HG03571 (cell line): ENCODE measurements at regions not wholly inside any gene's neighbourhood (a gene's known extent, or its start where the extent isn't known, plus 50 kb on each side); places are given as distances from the start of the nearest gene placed in this dataset.
"Not testable (repeated sequence)": the region's sequence is repeated elsewhere in the genome, so short reads cannot be mapped to it uniquely, and the experiment has no call there.

Experiments used
- ATAC-seq: cut with Tn5 transposase; IDR thresholded peaks from one replicate; pipeline ENCODE4 v1.9.1; 2021; ENCODE audit not compliant: unreplicated experiment

DNA sequence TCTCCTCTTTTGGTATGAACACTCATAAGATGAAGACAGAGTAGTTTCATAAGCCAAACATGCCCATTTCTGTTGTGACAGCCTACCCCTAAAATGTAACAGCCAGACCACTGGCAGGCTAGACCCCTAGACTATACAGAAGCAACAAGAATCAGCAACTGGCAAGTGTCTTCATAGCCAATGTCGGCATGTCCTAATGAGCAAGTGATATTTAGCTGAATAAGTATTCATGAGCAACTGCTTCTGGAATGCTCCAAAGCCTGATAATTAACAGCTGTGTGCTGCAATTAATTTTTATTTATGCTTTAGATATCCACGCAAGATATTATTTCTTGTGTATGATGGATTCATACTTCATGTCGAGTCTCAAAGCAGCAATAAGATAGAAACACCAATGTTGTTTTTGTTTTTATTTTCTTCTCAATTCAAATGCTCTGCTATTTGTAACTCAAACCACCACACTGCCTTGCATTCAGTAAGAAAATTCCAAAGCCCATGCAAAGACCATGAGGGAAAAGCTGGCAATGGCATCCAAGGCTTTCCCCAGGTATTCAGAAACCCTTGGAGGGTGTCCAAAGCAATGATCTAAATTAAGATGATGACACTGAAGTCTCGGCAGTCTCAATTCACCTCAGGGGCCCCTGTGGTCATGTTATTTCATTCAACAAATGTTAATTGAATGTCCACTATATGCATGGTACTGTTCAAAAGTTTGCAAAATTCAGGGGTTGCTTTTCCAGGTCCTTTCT is 167.7 kb upstream of the NECTIN3 start:
- ATAC-seq, result no peak

DNA sequence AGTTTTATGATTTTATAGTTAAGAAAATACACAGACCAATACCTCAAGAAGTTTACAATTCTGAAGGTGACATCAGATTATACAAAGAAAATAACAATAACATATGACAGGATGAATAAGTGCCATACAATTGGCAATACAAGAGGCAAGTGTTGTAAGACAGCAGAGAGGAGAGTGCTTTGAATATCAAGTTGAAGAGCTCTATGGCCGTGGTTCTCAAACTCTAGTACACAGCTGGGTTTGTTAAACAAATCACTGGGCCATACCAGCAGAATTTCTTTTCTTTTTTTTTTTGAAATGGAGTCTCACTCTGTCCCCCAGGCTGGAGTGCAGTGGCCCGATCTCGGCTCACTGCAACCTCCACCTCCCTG is 167.1 kb upstream of the NECTIN3 start:
- no peak for ATAC-seq

DNA sequence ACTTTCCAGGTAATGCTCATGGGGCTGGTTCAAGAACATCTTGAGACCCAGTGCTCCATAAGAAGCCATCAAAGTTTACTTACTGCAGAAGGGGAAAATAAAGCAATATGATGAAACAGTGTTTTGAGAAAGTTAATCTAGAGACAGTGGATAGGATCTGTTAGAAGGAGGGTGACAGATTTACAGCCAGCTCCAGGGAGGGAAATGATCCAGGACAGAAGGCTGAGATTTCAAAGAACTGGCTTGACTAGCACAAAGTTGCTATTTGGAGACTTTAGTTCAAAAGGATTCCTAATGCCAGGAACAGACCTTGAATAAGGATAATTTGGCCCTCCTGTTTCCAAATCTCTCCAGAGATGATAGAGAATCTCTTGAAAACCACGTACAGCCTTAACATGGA is 166.5 kb upstream of the NECTIN3 start:
- no peak for ATAC-seq

DNA sequence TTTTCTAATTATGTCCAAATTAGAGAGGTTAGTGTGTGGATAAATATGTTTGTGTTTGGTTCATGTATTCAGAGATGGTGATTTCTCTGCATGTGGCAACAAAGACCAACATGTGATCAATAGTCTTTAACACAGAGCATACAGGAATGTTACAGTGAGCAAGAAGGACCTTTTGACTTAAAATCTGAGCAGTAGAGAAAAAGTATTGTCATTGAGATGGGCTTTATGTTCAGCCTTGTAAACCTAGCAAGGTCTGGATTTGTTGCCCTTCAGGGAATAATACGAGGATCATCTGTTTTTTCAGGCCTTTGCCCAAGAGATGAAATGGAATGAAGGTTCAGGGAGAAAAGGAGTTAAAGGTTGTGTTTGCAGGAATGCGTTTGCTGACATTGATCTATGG is 161.8 kb upstream of the NECTIN3 start:
- no peak for ATAC-seq

DNA sequence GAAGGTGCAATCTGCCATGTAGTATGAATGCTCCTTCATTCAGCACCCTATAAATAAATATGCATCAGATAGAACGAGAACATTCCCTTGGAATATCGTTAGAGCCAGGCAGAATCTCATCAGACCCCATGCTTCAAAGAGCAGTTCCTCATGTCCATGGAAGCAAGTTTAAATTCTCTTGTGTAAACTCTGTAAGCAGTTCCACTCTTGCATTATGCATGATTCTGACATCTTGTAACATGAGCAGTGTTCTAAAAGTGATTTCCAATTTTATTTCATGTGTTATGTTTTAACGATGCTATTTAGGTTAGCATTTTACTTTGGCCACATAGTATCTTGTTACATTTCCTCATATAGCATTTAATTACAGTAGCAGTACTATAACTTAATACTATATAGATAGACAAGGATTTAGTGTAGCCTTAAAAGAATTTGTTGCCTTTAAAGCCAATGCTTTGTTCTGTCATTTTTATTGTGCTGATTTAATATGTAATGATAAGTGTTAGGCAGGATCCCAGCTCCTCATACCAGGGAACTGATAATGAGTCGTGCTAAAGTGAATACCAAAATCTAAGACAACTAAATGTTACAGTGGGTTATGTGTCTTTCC is 161.2 kb upstream of the NECTIN3 start:
- ATAC-seq, result no peak

DNA sequence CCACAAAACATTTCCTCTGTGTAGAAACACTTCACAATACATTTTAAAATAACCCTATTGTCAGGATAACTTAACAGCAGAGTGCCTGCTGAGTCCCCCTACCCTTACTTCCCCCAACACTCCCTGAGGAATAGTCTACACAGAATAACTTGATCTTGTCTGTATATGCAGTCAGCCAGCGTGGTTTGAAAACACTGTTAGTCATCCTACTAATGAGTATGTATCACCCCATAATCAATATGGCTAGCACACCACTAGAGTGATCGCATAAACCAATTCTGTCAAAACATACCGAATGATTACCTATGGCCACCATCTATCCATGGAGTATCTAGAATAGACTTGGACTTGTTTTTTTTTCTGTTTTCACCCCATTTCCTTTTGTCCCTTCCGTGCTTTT is 152.7 kb upstream of the NECTIN3 start:
- no peak for ATAC-seq

DNA sequence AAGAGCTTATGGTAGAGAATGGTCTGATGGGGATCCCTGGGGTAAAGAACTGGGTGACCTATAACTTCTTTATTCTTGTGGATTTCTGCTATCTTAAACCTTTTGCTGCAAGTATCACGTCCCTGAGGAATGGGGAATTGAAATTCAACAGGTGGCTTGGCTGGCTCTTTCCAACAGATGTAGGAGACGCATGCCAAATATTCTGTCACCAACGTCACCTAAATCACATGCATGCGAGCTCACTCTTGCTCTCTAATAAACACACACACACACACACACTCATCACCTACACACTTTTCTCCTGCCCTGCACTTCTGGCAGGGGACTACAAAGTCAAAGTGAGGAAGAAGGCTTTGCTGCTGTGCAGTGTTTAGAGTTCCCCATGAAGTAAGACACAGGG is 145.8 kb upstream of the NECTIN3 start:
- ATAC-seq, result no peak

DNA sequence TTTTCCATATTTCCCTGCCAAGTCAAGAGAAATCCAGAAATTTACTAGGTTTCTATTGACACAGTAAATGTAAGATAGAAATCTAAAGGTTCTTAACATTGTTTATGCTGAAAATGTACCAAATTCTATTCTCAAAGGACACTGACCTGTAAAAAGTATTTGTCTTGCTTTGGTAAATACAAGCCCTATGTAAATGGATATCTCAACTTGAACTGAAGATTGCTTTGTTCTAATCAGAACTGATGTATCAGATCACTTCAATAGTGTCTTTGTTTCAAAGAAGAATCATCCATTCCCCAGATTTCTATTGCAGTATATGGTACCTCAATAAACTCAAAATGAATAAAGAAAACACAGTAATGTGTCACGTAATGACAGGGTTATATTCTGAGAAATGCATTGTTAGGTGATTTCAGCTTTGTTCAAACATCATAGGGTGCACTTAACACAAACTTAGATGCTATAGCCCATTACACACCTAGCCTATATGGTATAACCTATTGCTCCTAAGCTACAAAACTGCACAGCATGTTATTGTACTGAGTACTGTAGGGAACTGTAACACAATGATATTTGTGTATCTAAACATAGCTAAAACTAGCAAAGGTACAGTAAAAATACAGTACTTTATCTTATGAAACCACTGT is 143.5 kb upstream of the NECTIN3 start:
- no peak for ATAC-seq

DNA sequence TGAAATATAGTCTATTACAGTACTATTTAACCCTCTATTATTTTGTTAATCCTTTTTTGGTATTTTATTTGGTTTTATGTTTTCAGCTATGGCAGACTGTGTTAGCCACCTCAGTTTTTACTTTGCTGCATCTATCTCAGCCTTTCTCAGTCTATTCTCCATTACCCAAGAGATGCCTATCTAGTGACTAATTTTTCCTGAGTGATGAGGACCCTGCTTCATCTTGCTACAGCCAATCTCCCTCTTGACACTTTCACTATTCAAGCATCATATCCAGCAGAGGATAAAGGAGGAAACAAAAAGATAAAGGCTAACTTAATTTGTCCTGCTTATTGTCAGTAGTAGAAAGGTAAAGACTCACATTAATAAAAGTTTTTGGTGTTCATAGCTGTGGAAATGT is 141.8 kb upstream of the NECTIN3 start:
- ATAC-seq, result no peak

DNA sequence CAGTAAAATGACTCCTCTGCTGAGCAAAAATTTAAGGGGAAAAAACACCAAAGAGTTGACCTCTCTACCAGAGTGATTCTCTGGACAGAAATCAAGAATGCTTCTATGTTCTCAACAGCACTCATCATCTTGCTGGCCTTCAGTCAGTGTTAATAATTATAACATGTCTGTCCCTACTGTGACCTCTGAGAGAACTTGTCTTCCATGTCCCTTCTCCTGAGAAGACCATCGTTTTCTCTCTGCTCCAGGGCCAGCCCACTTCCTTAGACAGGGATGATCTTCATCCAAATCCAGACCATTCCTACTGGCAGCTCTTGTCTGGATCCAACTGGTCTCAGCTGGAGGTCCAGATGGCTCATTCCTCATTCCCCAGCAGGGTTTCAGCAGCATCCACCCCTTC is 139.0 kb upstream of the NECTIN3 start:
- no peak for ATAC-seq

DNA sequence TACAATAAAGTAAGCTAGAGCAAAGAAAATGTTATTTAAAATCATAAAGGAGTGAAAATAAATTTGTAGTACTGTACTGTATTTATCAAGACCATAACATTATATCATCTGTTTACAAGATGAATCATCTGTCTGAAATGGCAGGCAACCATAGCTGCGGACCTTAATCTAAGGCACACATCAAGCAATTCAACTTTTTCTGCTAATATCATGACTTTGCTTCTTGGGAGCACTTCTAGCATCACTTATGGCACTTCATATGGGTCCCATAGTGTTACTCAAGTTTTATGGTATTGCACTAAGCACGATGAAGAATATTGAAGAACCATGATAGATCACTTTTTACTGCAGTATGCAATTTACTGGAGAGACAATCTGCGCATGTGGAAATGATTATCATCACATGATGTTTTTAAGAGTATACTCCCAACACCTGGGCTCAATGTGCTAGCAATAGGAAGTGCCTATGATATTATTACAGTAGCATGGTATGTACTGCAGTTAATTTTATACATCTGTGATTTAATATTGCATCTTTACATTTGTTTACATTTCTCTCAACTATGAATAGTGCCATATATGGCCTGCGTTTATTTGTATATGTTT is 137.7 kb upstream of the NECTIN3 start:
- no peak for ATAC-seq

DNA sequence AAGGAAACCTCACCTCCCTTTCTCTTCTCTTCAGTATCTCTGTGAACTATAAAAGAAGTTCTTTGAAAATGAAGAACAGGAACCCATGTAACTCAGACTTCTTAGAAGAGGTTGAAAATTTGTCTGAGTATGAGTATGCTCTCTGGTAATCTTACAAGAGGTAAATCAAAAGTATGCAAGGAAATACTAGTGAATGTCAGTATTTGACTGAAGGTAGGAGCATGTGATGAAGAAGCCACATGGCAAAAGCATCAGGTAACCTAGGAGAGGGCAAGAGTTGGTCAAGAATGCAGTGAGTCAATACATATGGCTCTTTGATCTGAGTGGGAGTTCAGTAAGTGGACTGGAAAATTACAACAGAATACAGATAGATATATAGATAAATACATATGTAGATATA is 133.0 kb upstream of the NECTIN3 start:
- no peak for ATAC-seq

DNA sequence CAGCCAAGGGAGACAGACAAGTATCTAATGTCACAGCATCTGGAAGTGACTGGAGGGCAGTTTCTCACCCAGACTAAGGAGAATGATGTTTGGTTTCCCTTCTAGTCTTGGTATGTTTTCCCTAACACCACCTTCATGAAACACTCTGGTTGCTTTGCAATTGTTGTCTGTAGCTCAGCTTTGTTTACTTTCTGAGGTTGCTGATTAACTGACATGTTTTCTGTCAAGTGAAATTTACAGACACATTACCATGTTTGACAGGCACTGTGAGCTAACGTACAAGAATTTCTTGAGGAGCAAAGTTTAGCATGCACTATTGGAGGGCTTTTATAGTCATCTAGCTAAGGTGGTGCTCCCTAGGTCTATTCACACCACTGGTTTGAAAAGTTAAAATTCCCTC is 131.6 kb upstream of the NECTIN3 start:
- no peak for ATAC-seq

DNA sequence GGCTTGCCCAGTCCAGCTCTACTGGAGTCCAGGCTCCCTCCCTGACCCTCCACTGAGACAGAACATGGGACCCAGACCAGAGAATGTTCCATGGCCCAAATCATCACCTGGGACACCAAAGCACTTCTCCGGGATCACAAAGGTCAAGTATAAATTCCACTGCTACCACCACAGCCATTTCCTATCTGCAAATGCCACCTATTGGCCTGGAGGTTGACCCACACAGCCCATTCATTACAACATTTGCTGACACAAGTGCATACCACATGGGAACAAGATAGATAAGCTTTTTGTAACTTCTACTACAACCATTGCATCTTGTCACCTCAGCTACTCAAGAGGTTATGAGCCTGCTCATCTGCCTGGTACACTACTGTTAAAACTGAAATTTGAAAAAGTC is 126.8 kb upstream of the NECTIN3 start:
- ATAC-seq, result no peak

DNA sequence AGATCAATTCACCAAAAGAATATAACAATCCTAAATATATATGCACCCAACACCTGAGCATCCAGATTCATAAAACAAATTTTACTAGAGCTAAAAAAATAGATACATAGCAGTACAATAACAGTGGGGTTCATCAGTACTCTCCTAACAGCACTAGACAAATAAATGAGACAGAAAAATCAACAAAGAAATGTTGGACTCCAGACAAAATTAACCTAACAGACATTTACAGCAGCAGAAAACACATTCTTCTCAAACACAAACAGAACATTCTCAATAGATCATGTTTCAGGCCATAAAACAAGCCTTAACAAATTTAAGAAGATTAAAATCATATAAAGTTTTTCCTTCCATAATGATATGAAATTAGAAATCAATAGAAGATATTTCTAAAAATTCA is 124.8 kb upstream of the NECTIN3 start:
- ATAC-seq, result no peak

DNA sequence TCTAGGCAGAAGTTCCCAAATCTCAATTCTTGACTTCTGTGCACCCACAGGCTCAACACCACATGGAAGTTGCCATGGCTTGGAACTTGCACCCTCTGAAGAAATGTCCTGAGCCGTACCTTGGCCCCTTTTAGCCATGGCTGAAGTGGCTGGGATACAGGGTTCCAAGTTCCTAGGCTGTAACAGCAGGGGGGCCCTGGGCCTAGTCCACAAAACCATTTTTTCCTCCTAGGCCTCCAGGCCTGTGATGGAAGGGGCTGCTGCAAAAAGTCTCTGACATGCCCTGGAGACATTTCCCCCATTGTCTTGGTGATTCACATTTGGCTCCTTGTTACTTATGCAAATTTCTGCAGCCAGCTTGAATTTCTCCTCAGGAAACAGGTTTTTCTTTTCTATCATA is 122.4 kb upstream of the NECTIN3 start:
- not testable (repeated sequence) for ATAC-seq

DNA sequence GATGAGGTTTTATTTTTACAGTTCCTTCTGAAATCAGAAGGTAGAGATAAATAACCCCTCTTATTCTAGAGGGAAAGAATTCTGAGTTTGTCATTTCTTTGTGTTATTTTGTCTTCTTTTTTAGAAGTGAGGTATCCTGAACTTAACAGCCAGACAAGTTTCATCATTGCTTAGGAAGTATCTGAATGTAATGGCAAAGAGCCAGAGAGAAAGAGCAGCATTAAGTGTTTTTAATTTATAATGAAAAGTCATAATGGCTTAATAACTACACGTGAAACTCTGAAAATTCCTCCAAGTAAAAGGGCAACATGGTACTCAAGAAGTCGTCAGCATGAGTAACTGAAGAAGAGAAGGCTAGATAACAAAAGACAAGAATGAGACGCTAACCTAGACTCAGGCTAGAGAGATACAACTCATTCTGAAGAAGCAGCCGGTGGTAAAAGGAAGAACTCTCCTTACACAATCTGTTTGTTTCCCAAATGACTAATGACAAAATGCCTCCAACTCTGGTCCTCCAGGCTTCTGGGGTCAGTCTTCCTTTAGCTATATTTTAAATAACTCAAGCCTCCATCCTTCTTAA is 116.2 kb upstream of the NECTIN3 start:
- ATAC-seq, result no peak

DNA sequence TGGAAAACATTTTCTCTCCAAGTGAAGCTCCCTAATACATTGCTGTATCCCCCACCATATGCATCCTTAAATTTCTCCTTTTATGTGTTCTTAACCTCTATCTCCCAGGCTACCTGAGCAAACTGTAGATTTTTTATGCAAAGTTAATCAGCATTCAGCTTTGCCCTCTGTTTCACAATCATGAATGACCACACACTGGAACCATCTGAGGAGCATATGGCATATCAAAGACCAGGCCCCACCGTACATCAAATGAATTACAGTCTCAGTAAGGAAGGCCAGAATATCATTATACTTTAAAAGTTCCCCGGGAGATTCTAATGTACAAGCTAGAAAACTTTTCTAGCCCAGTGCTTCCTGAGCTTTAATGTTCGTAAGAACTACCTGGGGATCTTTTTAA is 115.5 kb upstream of the NECTIN3 start:
- ATAC-seq, result no peak

DNA sequence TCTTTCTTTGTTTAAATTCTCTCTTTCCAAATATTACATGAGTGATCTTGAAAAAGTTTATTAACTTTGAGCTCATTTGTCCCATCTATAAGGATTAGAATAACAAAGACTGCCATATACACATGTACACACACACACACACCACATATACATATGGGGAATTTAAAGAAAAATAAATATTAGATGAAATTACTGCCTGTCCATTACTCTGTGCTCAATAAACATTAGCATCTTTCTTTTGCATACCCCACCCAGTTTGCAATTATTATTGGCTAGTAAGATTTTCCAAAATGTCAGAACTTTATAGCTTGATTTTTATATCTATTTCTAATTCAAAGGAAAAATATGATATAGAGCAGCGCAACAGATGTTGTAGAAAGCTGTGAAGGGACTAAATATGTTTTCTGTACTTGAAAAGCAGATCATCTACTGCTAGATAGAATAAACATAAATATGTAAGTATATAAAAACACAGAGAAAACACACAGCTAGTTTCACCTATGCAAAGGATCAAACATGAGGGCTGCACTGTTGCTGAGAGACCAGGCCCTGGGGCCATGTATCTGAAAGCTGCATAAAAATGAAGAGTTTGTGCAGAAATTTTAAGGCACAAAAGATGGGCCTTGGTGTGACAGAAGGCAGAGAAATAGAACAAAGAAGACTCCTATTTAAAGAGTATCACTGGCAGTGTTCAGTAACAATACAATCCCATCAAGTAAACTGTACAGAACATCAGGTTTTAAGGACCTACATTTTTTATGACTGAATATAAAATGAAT is 114.2 kb upstream of the NECTIN3 start:
- no peak for ATAC-seq

DNA sequence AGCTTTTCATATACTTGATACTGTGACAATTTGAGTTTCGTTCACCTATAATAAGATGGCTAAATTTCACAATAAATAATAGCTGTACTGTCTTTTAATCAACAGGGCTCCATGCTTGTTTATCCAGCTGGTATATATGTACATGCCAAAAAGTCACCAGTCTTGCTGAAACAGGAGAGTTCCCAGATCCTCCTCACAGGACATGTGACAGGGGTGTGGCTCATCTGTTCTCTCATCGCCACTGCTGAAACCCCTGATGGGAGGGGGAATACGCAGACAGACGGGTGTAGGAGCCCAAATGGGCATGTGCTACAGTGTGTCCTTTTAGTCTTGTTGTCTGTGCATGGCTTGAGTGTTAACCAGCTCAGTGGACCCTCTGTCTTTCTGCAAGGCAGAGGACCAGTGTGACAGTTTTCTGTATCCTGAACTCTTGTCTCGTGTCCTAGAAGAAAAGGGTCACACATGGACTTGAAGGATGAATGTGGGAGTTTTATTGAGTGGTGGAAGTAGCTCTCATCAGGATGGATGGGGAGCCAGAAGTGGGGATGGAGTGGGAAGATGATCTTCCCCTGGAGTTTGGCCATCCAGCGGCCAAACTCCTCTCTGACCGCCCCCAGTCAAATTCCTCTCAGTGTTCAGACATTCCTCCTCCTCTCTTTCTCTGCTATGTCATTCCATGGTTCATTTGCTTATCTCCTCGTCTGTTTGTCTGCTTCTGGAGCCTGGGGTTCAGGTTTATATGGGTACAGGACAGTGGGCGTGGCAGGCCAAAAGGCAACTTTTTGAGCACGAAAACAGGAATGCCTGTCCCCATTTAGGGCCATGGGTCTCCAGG is 113.1 kb upstream of the NECTIN3 start:
- no peak for ATAC-seq
